ENCODE measurements at regions not wholly inside any gene's neighbourhood (a gene's known extent, or its start where the extent isn't known, plus 50 kb on each side); places are given as distances from the start of the nearest gene placed in this dataset.

- TF ChIP-seq CTCF (IDR thresholded peaks at IDR 0.05) (no peak), POLR2AphosphoS5 (IDR thresholded peaks at IDR 0.05) (no peak), POLR2A (IDR thresholded peaks at IDR 0.05) (no peak)
Observed at GRCh38 chr9:1554081-1555035, 460.8 kb upstream of the SMARCA2 start.
